Ovary (tissue), 3 donors: ENCODE measurements at regions not wholly inside any gene's neighbourhood (a gene's known extent, or its start where the extent isn't known, plus 50 kb on each side); places are given as distances from the start of the nearest gene placed in this dataset.

Experiments used
- POLR2A ChIP-seq: fragments of 450-650 bp; IDR thresholded peaks from one replicate; pipeline ENCODE4 v1.6.1; 2017; ENCODE audit warnings: antibody characterized with exemption, mild to moderate bottlenecking, moderate library complexity
- TF ChIP-seq, protein P1 (sequence below), 3 donors: fragments of 450-650 bp in 2 of 3; fragments of 200-600 bp in 1 of 3; IDR thresholded peaks; one replicate each; pipeline versions ENCODE4 v1.5.1 to v1.8.0; 2016 to 2022; ENCODE audit warnings: antibody characterized with exemption in 3 of 3, mild to moderate bottlenecking in 1 of 3
- donor health status: DM: no; HTN: no; CAD: no.

DNA sequence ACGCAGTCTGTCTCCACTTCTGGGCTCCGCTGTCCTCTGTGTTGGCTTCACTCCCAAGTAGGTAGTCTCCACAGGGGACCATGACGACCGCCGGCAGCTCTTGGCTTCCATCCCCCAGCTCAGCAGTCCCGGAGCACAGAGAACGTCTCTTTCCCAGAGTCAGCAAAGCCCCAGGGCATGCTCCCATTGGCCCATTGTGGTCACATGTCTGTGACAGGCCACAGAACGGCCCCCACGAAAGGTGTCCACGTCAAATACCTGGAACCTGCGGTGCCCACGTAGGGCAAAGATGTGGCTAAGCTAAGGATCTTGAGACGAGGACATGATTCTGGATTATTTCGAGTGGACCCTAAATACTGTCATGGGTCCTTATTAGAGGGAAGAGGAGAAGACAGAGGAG is 438.4 kb upstream of the SULF2 start:
- TF ChIP-seq, protein P1, sequence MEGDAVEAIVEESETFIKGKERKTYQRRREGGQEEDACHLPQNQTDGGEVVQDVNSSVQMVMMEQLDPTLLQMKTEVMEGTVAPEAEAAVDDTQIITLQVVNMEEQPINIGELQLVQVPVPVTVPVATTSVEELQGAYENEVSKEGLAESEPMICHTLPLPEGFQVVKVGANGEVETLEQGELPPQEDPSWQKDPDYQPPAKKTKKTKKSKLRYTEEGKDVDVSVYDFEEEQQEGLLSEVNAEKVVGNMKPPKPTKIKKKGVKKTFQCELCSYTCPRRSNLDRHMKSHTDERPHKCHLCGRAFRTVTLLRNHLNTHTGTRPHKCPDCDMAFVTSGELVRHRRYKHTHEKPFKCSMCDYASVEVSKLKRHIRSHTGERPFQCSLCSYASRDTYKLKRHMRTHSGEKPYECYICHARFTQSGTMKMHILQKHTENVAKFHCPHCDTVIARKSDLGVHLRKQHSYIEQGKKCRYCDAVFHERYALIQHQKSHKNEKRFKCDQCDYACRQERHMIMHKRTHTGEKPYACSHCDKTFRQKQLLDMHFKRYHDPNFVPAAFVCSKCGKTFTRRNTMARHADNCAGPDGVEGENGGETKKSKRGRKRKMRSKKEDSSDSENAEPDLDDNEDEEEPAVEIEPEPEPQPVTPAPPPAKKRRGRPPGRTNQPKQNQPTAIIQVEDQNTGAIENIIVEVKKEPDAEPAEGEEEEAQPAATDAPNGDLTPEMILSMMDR (IDR thresholded peaks at IDR 0.05) = no peak
- TF ChIP-seq POLR2A = no peak
